ENCODE measurements at regions not wholly inside any gene's neighbourhood (a gene's known extent, or its start where the extent isn't known, plus 50 kb on each side); places are given as distances from the start of the nearest gene placed in this dataset.
"Not testable (repeated sequence)": the region's sequence is repeated elsewhere in the genome, so short reads cannot be mapped to it uniquely, and the experiment has no call there.

- no peak for ATAC-seq
Observed at GRCh38 chr12:13435235-13435933, 238.9 kb downstream of the EMP1 start.

- no peak for ATAC-seq
Observed at GRCh38 chr12:13433768-13434167, 237.2 kb downstream of the EMP1 start.

GRCh38 chr12:13431041-13431440 lies 234.5 kb downstream of the EMP1 start:
- ATAC-seq = no peak

- no peak for ATAC-seq
Observed at GRCh38 chr12:13428538-13429265, 232.2 kb downstream of the EMP1 start.

GRCh38 chr12:13425766-13426165 lies 229.2 kb downstream of the EMP1 start:
- ATAC-seq = no peak

GRCh38 chr12:13422291-13422690 lies 225.8 kb downstream of the EMP1 start:
- no peak for ATAC-seq

- ATAC-seq = no peak
Observed at GRCh38 chr12:13417516-13417915, 221.0 kb downstream of the EMP1 start.

GRCh38 chr12:13411287-13411686 lies 214.8 kb downstream of the EMP1 start:
- ATAC-seq = no peak

- no peak for ATAC-seq
Observed at GRCh38 chr12:13405961-13406703, 209.6 kb downstream of the EMP1 start.

GRCh38 chr12:13404631-13405473 lies 208.3 kb downstream of the EMP1 start:
- ATAC-seq = no peak

- ATAC-seq = no peak
Observed at GRCh38 chr12:13404111-13404628, 207.6 kb downstream of the EMP1 start.

GRCh38 chr12:13391375-13391774 lies 194.8 kb downstream of the EMP1 start:
- not testable (repeated sequence) for ATAC-seq

- ATAC-seq = no peak
Observed at GRCh38 chr12:13390918-13391317, 194.4 kb downstream of the EMP1 start.

- ATAC-seq = peak; percentile 51
Observed at GRCh38 chr12:13390381-13390861, 193.9 kb downstream of the EMP1 start.

- ATAC-seq = no peak
Observed at GRCh38 chr12:13387101-13387500, 190.6 kb downstream of the EMP1 start.

- ATAC-seq = no peak
Observed at GRCh38 chr12:13386323-13387039, 190.0 kb downstream of the EMP1 start.

- peak; percentile 47 for ATAC-seq
Observed at GRCh38 chr12:13383379-13383778, 186.9 kb downstream of the EMP1 start.

GRCh38 chr12:13380297-13380696 lies 183.8 kb downstream of the EMP1 start:
- no peak for ATAC-seq

GRCh38 chr12:13379531-13380188 lies 183.1 kb downstream of the EMP1 start:
- no peak for ATAC-seq

GRCh38 chr12:13377698-13378097 lies 181.2 kb downstream of the EMP1 start:
- ATAC-seq = peak; percentile 34

All from esophagus mucosa (tissue), 1 donor.